ENCODE measurements at regions not wholly inside any gene's neighbourhood (a gene's known extent, or its start where the extent isn't known, plus 50 kb on each side); places are given as distances from the start of the nearest gene placed in this dataset.

GRCh38 chr15:81619002-81619401 is 245.0 kb upstream of the TMC3 start:
- TF ChIP-seq REST (IDR thresholded peaks at IDR 0.05; ENCODE audit: insufficient read depth in 1 of 2, low read depth in 2 of 2, low read length in 2 of 2) (no peak), TAF1 (IDR thresholded peaks at IDR 0.05; ENCODE audit: borderline replicate concordance, insufficient read depth, low read length) (no peak), POLR2AphosphoS5 (IDR thresholded peaks at IDR 0.05; ENCODE audit: low read depth, low read length) (no peak), SIN3A (IDR thresholded peaks at IDR 0.05; ENCODE audit: borderline replicate concordance, insufficient read depth, low read length) (no peak), FOXP2 (optimal IDR thresholded peaks at IDR 0.05; ENCODE audit: borderline replicate concordance, extremely low read depth, extremely low read length, insufficient read depth) (no peak)

Data from PFSK-1 (cell line).